Astrocyte of the cerebellum (primary cell): ENCODE measurements at regions not wholly inside any gene's neighbourhood (a gene's known extent, or its start where the extent isn't known, plus 50 kb on each side); places are given as distances from the start of the nearest gene placed in this dataset.

Source experiments
- DNase-seq: peaks from one replicate; pipeline ENCODE4 v3.0.0-alpha.2; 2011; ENCODE audit warnings: low read depth
- H3K4me3 ChIP-seq: 2 replicates; pipeline ENCODE4 v1.5.1; 2011; ENCODE audit warnings: mild to moderate bottlenecking, low read depth, low read length, moderate library complexity
- in situ Hi-C: cut with HindIII; loops from 2 replicates; pipeline ENCODE4 v1.10.0; 2017; ENCODE audit warnings: low sequenced_read_pairs
- TF ChIP-seq, protein P1 (sequence below): IDR thresholded peaks from 2 replicates; pipeline ENCODE4 v1.5.1; 2012; ENCODE audit warnings: low read length, low read depth, moderate library complexity, mild to moderate bottlenecking; ENCODE audit errors: missing control alignments

- TF ChIP-seq, protein P1, sequence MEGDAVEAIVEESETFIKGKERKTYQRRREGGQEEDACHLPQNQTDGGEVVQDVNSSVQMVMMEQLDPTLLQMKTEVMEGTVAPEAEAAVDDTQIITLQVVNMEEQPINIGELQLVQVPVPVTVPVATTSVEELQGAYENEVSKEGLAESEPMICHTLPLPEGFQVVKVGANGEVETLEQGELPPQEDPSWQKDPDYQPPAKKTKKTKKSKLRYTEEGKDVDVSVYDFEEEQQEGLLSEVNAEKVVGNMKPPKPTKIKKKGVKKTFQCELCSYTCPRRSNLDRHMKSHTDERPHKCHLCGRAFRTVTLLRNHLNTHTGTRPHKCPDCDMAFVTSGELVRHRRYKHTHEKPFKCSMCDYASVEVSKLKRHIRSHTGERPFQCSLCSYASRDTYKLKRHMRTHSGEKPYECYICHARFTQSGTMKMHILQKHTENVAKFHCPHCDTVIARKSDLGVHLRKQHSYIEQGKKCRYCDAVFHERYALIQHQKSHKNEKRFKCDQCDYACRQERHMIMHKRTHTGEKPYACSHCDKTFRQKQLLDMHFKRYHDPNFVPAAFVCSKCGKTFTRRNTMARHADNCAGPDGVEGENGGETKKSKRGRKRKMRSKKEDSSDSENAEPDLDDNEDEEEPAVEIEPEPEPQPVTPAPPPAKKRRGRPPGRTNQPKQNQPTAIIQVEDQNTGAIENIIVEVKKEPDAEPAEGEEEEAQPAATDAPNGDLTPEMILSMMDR = no peak
- in situ Hi-C loops = no loop called here
Observed at GRCh38 chr17:12459736-12460135, 206.0 kb upstream of the MYOCD start.

GRCh38 chr17:12463102-12463501 is 202.6 kb upstream of the MYOCD start:
- TF ChIP-seq, protein P1 = no peak
- in situ Hi-C loops = no loop called here
- DNase-seq = no peak
- H3K4me3 ChIP-seq = no peak overlapping the region

More at GRCh38 chr17:12459736-12460135, 206.0 kb upstream of the MYOCD start:
- no peak for DNase-seq
- no peak overlapping the region for H3K4me3 ChIP-seq

- in situ Hi-C loops = no loop called here
- no peak overlapping the region for H3K4me3 ChIP-seq
- TF ChIP-seq, protein P1 = no peak
- no peak for DNase-seq
Observed at GRCh38 chr17:12472252-12473173, 193.2 kb upstream of the MYOCD start.

GRCh38 chr17:12478311-12478710 is 187.4 kb upstream of the MYOCD start:
- no peak overlapping the region for H3K4me3 ChIP-seq
- DNase-seq = no peak
- in situ Hi-C loops = no loop called here
- TF ChIP-seq, protein P1 = no peak

DNA sequence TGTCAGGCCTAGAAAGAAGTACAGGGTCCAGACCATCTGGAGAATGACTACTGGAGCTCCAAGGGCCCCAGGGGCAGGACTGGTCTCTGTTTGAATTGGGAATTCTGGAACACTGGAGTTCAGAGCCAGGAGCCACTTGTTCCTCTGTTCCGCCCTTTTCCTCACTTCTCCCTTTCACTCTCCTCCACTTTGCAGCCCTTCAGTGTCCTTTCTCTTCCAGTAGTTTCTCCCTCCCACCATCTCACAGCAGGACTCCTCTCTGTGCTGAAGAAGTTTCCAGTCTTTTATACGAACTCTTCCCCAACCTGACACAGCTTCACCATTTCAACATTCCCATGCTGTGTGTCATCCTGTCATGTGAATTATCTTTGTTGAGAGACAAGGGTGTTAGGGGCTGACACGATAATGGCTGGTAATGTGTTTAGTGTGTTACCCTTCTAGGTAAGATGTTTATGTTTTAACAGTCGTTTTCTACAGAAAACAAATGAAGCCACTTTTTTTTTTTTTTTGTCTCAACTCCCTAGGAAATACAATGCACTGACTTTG is 180.3 kb upstream of the MYOCD start:
- TF ChIP-seq, protein P1 = no peak
- H3K4me3 ChIP-seq = no peak overlapping the region
- DNase-seq = no peak
- in situ Hi-C loops = no loop called here

- TF ChIP-seq, protein P1 = no peak
- no peak for DNase-seq
- in situ Hi-C loops = no loop called here
- H3K4me3 ChIP-seq = no peak overlapping the region
Observed at GRCh38 chr17:12489325-12489724, 176.4 kb upstream of the MYOCD start.
